Hepatocyte (in vitro differentiated cells): ENCODE measurements at regions not wholly inside any gene's neighbourhood (a gene's known extent, or its start where the extent isn't known, plus 50 kb on each side); places are given as distances from the start of the nearest gene placed in this dataset.
"Not testable (repeated sequence)": the region's sequence is repeated elsewhere in the genome, so short reads cannot be mapped to it uniquely, and the experiment has no call there.

Source experiments
- DNase-seq: peaks from one replicate; pipeline ENCODE4 v3.0.0-alpha.2; 2016; ENCODE audit warnings: low spot score
- H2AFZ ChIP-seq: fragments of 200-600 bp; sonication (generic); 2 replicates; pipeline ENCODE4 v1.6.0; 2016; ENCODE audit warnings: antibody characterized with exemption, mild to moderate bottlenecking
- H3K27ac ChIP-seq: fragments of 200-600 bp; sonication (generic); 2 replicates; pipeline ENCODE4 v1.5.1; 2016; ENCODE audit warnings: mild to moderate bottlenecking
- H3K27me3 ChIP-seq: fragments of 200-600 bp; sonication (generic); 2 replicates; pipeline ENCODE4 v1.6.1; 2016
- H3K36me3 ChIP-seq: fragments of 200-600 bp; sonication (generic); replicated peaks from 2 replicates; pipeline ENCODE4 v1.5.1; 2016; ENCODE audit warnings: low read depth; ENCODE audit not compliant: insufficient read depth
- H3K4me1 ChIP-seq: fragments of 200-600 bp; sonication (generic); 2 replicates; pipeline ENCODE4 v1.5.1; 2016; ENCODE audit warnings: mild to moderate bottlenecking, moderate library complexity; ENCODE audit not compliant: insufficient read depth
- H3K4me2 ChIP-seq: fragments of 200-600 bp; sonication (generic); 2 replicates; pipeline ENCODE4 v1.6.0; 2016
- H3K4me3 ChIP-seq: fragments of 200-600 bp; sonication (generic); 2 replicates; pipeline ENCODE4 v1.5.1; 2016; ENCODE audit warnings: mild to moderate bottlenecking
- H3K79me2 ChIP-seq: fragments of 200-600 bp; sonication (generic); 2 replicates; pipeline ENCODE4 v1.6.0; 2017; ENCODE audit warnings: mild to moderate bottlenecking
- H3K9me2 ChIP-seq: fragments of 200-600 bp; sonication (generic); replicated peaks from 2 replicates; pipeline ENCODE4 v1.6.0; 2017; ENCODE audit warnings: mild to moderate bottlenecking; ENCODE audit not compliant: insufficient read depth
- H3K9me3 ChIP-seq: fragments of 200-600 bp; sonication (generic); 2 replicates; pipeline ENCODE4 v1.5.1; 2016; ENCODE audit warnings: low read depth, mild to moderate bottlenecking
- H4K20me1 ChIP-seq: fragments of 200-600 bp; sonication (generic); 2 replicates; pipeline ENCODE4 v1.6.0; 2016; ENCODE audit warnings: mild to moderate bottlenecking; ENCODE audit not compliant: insufficient read depth, poor library complexity, severe bottlenecking
- EZH2 ChIP-seq: fragments of 200-600 bp; sonication (generic); IDR thresholded peaks from 2 replicates; pipeline ENCODE4 v1.6.1; 2016; ENCODE audit warnings: antibody characterized with exemption, mild to moderate bottlenecking, borderline replicate concordance
- EZH2phosphoT487 ChIP-seq: fragments of 200-600 bp; sonication (generic); IDR thresholded peaks from one replicate; pipeline ENCODE4 v1.6.1; 2018; ENCODE audit warnings: antibody characterized with exemption, mild to moderate bottlenecking, low read depth, moderate library complexity; ENCODE audit not compliant: unreplicated experiment, severe bottlenecking
- WGBS: methylation state at CpG from one replicate; pipeline ENCODE4 v1.1.6; 2016; ENCODE audit warnings: low lambda C conversion rate; ENCODE audit errors: missing lambda C conversion rate; 5-methylcytosine and 5-hydroxymethylcytosine counted together
- TF ChIP-seq, protein P1 (sequence below): fragments of 200-600 bp; sonication (generic); IDR thresholded peaks from 2 replicates; pipeline ENCODE4 v1.5.1; 2016; ENCODE audit warnings: antibody characterized with exemption, mild to moderate bottlenecking; ENCODE audit not compliant: poor library complexity

DNA sequence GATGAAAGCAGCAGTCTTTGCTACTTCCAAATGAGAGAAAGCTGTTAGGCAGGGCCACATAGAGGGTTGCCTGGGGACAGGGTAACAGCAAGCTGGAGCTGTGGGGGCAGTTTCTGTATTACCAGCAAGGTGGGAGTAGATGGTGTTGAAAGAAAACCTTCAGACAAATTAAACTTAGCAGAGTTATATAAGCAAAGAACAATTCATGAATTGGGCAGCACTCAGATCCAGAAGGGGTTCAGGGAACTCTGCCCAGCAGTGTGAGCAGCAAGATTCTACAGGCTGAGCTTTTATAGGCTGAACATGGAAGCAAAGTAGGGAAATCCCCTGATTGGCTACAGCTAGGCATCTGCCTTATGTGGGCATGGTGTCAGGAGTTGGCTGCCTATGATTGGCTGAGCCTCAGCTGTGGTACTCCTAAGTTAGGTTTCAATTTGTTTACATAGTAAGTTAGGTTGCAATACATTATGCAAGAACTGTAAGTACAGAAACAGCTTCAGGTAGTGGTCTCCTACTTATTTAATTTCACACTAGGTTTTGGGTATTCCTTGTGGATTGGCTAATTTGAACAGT lies 64.1 kb upstream of the TMPRSS2 start:
- Histone ChIP-seq H3K9me2 (no peaks in the 10 kb centered on the region), H2AFZ (no peak overlapping the region), H3K79me2 (no peaks in the 10 kb centered on the region), H3K4me3 (no peak overlapping the region), H3K9me3 (no peaks in the 10 kb centered on the region), H3K27me3 (peaks cover 6% of the 10 kb centered on the region), H3K4me2 (no peak overlapping the region), H4K20me1 (no peaks in the 10 kb centered on the region), H3K27ac (no peak overlapping the region), H3K36me3 (no peaks in the 10 kb centered on the region), H3K4me1 (no peaks in the 10 kb centered on the region)
- TF ChIP-seq EZH2phosphoT487: no peak
- TF ChIP-seq EZH2: no peak
- TF ChIP-seq, protein P1, sequence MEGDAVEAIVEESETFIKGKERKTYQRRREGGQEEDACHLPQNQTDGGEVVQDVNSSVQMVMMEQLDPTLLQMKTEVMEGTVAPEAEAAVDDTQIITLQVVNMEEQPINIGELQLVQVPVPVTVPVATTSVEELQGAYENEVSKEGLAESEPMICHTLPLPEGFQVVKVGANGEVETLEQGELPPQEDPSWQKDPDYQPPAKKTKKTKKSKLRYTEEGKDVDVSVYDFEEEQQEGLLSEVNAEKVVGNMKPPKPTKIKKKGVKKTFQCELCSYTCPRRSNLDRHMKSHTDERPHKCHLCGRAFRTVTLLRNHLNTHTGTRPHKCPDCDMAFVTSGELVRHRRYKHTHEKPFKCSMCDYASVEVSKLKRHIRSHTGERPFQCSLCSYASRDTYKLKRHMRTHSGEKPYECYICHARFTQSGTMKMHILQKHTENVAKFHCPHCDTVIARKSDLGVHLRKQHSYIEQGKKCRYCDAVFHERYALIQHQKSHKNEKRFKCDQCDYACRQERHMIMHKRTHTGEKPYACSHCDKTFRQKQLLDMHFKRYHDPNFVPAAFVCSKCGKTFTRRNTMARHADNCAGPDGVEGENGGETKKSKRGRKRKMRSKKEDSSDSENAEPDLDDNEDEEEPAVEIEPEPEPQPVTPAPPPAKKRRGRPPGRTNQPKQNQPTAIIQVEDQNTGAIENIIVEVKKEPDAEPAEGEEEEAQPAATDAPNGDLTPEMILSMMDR: no peak
- DNase-seq: no peak

DNA sequence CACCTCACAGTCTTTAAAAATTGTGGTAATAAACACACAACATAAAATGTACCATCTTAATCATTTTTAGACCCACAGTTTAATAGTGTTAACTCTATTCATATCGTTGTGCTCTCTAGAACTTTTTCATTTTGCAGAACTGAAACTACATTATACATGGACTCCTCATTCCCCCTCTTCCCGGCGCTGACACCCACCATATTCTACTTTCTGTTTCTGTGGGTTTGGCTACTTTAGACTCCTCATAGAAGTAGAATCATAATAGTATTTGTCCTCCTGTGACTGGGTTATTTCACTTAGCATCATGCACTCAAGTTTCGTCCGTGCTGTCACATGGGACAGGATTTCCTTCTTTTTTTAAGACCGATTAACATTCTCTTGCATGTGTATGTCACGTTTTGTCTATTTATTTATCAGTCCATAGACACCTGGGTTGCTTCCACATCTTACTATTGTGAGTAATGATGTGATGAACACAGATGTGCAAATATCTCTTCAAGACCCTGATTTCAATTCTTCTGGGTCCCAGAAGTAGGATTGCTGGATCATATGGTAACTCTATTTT lies 62.9 kb upstream of the TMPRSS2 start:
- H3K9me2 ChIP-seq: no peaks in the 10 kb centered on the region
- TF ChIP-seq EZH2phosphoT487 (no peak), EZH2 (no peak)
- H3K36me3 ChIP-seq: no peaks in the 10 kb centered on the region
- no peaks in the 10 kb centered on the region for H3K79me2 ChIP-seq
- no peak overlapping the region for H3K4me2 ChIP-seq
- no peak for DNase-seq
- WGBS: 88% methylated on average over 7 of the region's 7 CpGs
- H2AFZ ChIP-seq: no peak overlapping the region
- H3K27me3 ChIP-seq: peaks cover 6% of the 10 kb centered on the region
- H3K4me3 ChIP-seq: no peak overlapping the region
- no peaks in the 10 kb centered on the region for H3K4me1 ChIP-seq
- H3K27ac ChIP-seq: no peak overlapping the region
- no peaks in the 10 kb centered on the region for H4K20me1 ChIP-seq
- H3K9me3 ChIP-seq: no peaks in the 10 kb centered on the region

DNA sequence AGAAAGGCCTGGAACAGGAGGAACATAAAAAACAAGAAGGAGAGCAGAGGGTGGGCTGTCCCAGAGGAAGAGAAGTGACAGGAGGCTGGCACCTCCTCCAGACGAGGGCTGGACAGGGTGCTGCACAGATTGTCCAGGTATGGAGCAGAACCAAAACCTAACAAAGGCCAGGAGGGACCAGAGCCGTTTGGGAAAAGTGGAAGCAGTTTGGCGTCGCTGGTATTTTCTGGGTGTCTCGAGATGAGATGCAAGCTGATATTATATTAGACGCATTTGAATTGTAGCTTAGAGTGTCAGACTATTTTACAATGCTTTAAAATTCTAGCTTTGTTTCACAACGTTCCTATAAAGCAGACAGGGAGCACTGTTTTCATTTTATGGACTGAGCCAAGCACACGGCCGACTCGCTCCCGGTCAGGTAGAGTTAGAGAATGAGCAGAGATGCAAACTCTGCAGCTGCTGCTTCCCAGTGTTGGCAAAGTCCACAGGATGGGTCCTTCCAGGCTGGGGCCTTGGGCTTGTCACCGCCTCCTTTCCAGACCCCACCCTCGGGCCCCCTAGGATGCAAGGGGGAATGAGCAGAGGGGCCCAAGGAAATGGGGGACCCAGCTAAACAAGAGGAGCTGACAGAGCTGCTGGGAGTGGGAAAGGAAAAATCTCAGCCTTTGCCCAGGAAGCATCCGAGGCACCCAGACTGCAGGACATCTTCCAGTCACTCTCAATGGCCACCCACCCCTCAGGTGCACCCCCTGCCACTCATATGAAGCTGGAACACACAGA lies 60.8 kb upstream of the TMPRSS2 start:
- Histone ChIP-seq H3K9me2 (no peaks in the 10 kb centered on the region), H3K36me3 (no peaks in the 10 kb centered on the region), H4K20me1 (no peaks in the 10 kb centered on the region), H3K27me3 (peaks cover 6% of the 10 kb centered on the region), H3K4me2 (no peak overlapping the region), H3K9me3 (no peaks in the 10 kb centered on the region), H3K4me3 (no peak overlapping the region), H3K27ac (no peak overlapping the region), H3K79me2 (no peaks in the 10 kb centered on the region), H2AFZ (no peak overlapping the region), H3K4me1 (peaks cover 12% of the 10 kb centered on the region)
- WGBS: 79% methylated on average over 14 of the region's 14 CpGs
- no peak for DNase-seq
- TF ChIP-seq, protein P1: no peak
- TF ChIP-seq EZH2 (no peak), EZH2phosphoT487 (no peak)

DNA sequence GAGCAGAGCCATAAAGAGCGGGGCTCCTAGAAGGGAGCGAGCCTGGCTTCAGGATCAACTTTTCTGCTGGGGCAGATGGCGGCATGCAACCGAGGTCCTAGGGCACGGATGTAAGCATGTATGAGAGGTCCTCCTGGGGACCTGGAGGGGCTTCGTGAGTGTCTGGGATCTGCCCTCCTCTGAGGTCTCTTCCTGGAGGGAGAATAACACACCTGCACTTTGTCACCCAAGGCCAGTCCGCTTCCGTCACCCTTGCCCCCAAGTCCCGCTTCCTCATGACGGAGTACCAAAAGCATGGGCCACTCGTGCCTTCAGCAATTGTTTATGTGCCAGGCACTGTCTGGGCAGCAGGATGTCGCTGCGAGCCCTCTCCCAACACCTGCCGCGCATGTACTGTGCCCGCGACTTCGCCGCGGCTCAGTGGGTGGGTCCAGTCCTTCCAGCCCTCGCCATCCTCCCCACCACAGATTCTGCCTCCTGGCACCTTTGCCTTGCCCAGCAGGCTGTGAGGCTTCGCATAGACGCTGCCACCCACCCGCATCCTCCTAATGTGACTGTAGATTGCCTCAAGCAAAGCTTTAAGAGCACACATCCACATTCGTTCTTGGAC lies 60.0 kb upstream of the TMPRSS2 start:
- WGBS: 88% methylated on average over 25 of the region's 25 CpGs
- Histone ChIP-seq H3K27ac (no peak overlapping the region), H3K27me3 (peaks cover 6% of the 10 kb centered on the region), H3K36me3 (no peaks in the 10 kb centered on the region), H3K4me3 (no peak overlapping the region), H3K4me2 (no peak overlapping the region), H3K79me2 (no peaks in the 10 kb centered on the region), H3K9me2 (no peaks in the 10 kb centered on the region), H4K20me1 (no peaks in the 10 kb centered on the region), H3K4me1 (peaks cover 12% of the 10 kb centered on the region), H3K9me3 (no peaks in the 10 kb centered on the region), H2AFZ (no peak overlapping the region)
- DNase-seq: no peak
- TF ChIP-seq EZH2phosphoT487 (no peak), EZH2 (no peak)
- TF ChIP-seq, protein P1: no peak

DNA sequence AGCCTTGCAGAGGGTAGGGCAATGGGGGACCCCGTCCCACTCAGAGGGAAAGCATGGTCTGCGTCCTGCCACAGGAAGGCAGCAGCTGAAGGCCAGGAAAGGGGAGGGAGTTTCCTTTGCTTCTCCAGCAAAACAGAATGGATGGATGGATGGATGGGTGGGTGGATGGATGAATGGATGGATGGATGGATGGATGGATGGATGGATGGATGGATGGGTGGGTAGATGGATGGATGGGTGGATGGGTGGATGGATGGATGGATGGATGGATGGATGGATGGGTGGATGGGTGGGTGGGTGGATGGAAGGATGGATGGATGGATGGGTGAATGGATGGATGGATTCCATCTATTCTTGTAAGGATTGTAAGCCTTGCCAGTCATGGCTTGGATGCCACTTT lies 59.3 kb upstream of the TMPRSS2 start:
- H3K36me3 ChIP-seq, H3K4me2 ChIP-seq, H3K27ac ChIP-seq, H3K27me3 ChIP-seq, H3K9me3 ChIP-seq, DNase-seq, H3K9me2 ChIP-seq, H2AFZ ChIP-seq, H3K79me2 ChIP-seq, H4K20me1 ChIP-seq, H3K4me3 ChIP-seq: not testable (repeated sequence)
- H3K4me1 ChIP-seq: peaks cover 12% of the 10 kb centered on the region
- WGBS: 85% methylated on average over 2 of the region's 2 CpGs
